EH (cell line): ENCODE measurements at regions not wholly inside any gene's neighbourhood (a gene's known extent, or its start where the extent isn't known, plus 50 kb on each side); places are given as distances from the start of the nearest gene placed in this dataset.
"Not testable (repeated sequence)": the region's sequence is repeated elsewhere in the genome, so short reads cannot be mapped to it uniquely, and the experiment has no call there.

Source experiments
- DNase-seq: peaks from one replicate; pipeline ENCODE4 v3.0.0-alpha.2; 2015; ENCODE audit warnings: low read depth

DNA sequence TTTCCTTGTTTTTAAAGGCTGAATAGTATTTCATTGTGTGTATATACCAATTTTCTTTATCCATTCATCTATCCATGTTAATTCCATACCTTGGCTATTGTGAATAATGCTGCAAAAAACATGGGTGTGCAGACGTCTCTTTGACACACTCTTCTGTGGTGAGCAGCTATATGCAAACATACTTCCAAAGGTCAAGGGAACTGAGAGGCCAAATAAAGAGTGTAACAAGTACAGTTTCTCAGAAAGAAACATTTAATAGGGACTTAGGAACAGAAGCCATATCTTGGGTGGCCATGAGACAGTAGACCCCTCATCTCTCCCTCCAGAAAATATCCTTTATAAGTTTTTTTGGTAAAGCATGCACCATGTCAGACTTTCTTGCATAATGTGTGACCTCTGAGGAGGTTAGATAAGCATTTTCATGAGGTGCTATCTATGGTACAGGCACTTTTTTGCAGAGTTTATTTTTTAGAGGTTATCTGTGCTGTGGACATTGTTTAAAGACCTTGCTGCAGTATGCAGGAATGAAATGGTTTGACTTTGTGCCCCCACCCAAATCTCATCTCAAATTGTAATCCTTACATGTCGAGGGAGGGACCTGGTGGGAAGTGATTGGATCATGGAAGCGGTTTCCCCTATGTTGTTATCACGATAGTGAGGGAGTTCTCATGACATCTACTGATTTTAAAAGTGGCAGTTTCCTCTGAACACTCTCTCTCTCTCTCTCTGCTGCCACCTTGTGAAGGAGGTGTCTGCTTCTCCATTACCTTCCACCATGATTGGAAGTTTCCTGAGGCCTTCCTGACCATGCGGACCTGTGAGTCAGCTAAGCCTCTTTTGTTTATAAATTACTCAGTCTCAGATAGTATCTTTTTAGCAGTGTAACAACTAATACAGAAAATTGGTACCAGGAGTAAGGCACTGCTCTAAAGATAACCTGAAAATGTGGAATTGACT, 1202.3 kb downstream of the GALC start:
- DNase-seq: peak; percentile 21

DNA sequence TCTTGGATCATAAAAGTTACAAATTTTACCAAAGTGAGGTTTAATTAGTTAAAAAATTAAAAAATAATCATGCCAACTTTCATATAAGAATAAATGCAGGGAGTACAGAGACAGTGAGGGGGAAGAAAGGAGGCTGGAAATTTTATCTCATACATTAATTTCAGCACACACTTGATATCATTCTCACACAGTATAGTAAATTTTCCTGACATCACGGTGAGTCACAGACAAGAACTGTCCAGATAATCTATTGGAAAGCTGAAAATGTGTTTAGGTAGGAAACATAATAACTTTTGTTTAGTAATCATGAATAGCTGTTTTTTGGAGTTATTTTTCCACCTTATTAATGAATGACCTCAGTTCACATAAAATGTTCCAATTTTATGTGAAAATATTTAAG, 1204.8 kb downstream of the GALC start:
- DNase-seq: peak; percentile 32

DNA sequence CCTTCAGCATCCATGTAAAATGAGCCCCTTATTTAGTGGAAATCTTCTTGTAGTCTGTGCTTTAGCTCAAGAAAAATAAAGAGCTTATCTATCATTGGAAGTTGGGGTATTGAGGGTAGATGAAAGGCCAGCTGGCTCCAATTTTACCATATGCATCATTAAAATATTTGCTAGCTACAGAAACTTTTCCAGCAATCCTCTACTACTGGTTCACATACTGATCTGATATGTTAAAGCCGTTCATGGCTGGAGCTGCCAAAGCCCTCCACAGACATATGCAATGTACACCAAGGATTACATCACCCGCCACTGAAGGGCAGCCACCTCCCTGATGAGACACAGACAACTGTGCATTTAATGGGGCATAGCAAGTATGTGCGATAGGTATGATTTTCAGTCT, 1205.3 kb downstream of the GALC start:
- peak; percentile 70 for DNase-seq

GRCh38 chr14:86782092-86782580, 1210.8 kb downstream of the GALC start:
- no peak for DNase-seq

- DNase-seq: no peak
Observed at GRCh38 chr14:86780876-86781510, 1212.0 kb downstream of the GALC start.

DNA sequence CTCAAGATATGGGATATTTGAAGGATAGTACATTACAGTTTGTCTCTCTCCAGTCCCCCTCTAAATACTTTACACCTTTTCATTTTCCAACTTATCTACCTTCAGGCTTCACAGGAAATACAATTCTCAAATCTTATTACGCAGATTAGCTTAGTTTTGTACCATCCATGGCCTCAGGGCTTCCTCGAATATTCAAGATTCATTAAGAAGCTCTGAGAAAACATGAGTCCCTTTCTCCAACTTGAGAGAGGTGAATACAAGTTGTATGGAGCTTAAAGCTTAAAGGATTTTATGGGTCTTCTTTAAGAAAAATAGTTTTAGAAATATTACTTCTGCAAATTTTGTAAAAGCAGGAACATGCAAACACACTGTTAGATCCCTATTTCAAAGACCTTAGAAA, 1212.5 kb downstream of the GALC start:
- no peak for DNase-seq

GRCh38 chr14:86779416-86779815, 1213.6 kb downstream of the GALC start:
- no peak for DNase-seq

DNA sequence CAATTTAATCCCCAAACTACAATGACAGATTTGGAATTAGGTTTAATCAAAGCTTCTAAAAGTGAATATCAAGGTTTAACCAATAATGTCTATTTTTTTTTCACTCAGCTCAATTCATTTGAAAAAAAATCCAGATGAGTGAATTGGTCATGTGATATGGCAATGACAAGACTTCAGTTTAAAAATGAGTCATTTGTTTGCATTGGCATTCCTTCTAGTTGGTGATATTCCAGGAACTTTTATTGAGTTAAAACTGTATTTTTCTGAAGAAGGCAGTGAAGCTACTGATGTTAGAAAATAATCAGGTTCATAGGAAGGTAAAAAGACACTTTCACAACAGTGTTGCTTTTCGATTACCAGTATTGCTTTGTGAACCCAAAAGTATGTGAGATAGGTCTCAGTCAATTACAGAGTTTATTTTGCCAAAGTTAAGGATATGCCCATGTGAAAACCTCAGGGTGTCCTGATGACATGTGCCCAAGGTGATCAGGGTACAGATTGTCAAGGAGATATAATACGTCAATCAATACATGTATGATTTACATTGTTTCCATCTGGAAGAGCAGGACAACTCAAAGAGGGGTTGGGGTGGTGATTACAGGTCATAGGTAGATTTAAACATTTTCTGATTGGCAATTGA, 1214.9 kb downstream of the GALC start:
- peak; percentile 85 for DNase-seq

- DNase-seq: not testable (repeated sequence)
Observed at GRCh38 chr14:86775896-86776295, 1217.1 kb downstream of the GALC start.

DNA sequence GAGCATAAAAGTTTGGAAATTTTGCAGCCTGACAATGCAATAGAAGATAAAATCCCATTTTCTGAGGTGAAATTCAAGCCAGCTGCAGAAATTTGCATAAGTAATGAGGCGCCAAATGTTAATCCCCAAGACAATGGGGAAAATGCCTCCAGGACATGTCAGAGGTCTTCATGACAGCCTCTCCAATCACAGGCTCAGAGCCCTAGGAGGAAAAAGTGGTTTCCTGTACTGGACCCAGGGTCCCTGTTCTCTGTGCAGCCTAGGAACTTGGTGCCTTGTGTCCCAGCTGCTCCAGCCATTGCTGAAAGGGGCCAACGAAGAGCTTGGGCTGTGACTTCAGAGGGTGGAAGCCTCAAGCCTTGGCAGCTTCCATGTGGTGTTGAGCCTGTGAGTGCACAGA, 1218.1 kb downstream of the GALC start:
- no peak for DNase-seq

GRCh38 chr14:86772075-86772474, 1220.9 kb downstream of the GALC start:
- no peak for DNase-seq

DNA sequence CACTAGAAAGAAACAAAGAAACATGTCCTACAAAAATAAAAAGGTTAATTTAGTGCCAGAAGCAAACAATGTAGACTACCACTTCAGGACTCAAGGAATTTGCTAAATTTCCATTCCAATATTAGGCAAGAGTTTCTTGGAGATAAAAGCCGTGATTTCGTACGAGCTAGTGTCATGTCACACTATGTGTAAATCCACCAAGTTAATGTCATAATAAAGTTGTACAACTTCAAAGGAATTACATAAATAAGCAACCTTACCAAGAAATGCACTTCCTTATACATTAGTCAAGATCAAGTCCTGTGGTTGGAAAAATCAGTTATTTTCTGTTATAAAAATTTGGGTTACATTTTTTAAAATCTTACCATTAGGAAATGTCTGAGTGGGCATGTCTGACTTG, 1222.8 kb downstream of the GALC start:
- DNase-seq: no peak

GRCh38 chr14:86766469-86766868, 1226.5 kb downstream of the GALC start:
- peak; percentile 15 for DNase-seq

DNA sequence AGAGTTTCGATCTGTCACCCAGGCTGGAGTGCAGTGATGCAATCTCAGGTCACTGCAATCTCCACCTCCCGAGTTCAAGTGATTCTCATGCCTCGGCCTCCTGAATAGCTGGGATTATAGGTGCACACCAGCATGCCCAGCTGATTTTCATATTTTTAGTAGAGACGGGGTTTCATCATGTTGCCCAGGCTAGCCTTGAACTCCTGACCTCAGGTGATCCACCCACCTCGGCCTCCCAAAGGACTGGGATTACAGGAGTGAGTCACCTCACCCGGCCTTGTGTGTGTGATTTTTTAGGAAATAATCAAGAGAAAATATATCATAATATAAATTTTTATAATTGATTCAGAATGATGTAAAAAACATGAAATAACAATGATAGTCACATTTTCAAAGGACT, 1231.4 kb downstream of the GALC start:
- no peak for DNase-seq

DNA sequence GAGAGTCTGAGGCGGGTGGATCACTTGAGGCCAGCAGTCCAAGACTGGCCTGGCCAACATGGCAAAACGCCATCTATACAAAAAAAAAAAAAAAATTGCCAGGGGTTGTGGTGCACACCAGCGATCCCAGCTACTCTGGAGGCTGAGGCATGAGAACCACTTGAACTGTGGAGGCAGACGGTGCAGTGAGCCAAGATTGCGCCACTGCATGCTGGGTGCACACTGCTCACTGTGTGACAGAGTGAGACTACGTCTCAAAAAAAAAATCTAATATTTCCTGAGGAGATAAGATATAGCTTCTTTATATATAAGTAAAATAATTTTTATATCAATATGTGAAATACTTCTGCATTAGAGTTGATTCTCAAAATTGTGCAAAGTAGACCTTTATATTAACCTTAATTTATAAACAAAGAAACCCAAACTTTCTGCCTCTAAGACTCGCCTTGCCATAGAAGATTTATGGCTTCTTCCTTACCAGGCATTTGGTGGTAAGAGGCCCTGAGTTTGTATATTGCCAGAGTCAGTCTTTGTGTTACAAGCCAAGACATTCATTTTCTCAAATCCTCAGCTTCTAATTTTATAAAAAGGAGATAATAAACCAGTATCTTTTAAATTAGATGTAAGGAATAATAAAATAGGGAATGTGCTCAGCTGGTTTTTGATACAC, 1226.7 kb downstream of the FLRT2 start:
- DNase-seq: no peak

DNA sequence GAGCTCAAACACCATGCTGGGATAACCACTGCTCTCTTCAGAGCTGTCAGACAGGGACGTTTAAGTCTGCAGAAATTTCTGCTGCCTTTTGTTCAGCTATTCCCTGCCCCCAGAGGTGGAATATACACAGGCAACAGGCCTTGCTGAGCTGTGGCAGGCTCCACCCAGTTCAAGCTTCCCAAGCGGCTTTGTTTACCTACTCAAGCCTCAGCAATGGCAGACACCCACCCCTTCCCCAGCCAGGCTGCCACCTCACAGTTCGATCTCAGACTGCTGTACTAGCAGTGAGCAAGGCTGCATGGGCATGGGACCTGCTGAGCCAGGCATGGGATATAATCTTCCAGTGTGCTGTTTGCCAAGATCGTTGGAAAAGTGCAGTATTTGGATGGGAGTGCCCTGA, 1220.5 kb downstream of the FLRT2 start:
- not testable (repeated sequence) for DNase-seq

- DNase-seq: no peak
Observed at GRCh38 chr14:86739761-86740160, 1209.8 kb downstream of the FLRT2 start.

DNA sequence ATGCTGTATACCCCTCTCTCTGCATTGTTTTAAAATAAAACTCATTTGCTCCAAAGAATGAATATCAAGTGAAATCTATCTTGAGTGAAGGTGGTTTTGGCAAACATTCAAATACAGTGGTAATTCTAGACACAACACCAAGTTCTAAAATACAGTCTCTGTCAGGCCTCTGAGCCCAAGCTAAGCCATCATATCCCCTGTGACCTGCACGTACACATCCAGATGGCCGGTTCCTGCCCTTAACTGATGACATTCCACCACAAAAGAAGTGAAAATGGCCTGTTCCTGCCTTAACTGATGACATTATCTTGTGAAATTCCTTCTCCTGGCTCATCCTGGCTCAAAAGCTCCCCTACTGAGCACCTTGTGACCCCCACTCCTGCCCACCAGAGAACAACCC, 1201.5 kb downstream of the FLRT2 start:
- not testable (repeated sequence) for DNase-seq

DNA sequence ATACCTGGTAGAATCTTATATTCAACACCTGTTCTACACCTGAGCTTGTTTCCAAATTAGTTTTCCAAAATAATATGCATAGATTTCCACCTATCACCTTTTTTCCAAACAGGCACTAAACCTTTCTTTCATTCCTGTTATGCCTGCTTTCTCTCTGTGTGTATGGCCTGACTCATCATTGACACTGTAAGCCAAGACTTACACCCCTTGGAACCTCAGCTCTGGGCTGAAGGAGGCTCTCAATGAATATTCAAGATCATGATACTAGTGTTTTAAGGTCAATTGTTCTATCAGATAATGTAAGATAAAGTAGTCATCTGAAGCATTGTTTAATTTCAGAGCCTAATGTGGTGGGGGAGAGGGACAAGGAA, 1193.3 kb downstream of the FLRT2 start:
- no peak for DNase-seq

DNA sequence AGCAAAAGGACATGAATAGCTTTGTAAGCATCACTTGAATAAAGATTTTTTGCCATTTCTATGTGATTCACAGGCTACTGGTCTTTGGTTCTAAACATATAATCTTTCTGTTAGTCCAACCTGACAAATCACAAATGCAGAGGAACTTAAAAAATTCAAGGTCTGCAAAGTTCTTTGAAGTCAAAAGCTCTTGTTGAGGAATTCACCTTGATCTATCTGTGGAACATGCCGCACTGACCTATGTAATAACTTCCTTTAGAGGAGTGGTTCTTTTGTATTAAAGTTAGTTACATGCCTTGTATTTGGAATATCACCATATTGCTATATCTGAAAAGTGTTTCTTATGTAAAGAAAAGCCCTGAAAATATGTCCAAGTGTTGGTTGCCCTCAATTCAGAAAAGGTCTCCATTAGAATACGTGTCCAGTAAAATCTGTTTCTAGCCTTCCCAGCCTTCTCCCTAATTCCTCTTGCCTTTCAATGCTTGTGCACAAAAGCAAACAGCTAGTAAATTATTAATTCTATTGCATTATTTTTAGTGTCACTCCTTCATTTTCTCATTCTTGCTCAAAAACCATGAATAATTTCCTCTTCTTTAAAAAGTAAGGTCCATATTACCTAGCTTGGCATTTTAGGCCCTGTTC, 1192.8 kb downstream of the FLRT2 start:
- DNase-seq: no peak

DNA sequence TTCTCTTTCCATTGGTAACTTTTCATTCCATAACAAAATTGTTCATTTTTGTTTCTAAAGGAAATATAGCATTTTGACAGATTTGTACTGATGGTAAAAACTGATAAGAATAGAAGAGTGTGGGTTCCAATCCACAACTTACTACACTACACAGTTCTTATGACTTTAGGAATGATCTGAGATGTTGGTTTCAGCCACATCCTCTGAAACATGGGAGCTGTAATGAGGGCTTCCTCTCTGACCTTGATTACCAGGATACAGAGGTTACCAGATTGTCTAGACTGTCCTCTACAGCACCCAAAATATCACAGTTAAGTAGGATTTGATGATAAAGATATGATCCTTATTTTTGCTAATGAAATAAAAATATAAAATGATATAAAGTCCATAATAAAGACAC, 1184.6 kb downstream of the FLRT2 start:
- DNase-seq: no peak

DNA sequence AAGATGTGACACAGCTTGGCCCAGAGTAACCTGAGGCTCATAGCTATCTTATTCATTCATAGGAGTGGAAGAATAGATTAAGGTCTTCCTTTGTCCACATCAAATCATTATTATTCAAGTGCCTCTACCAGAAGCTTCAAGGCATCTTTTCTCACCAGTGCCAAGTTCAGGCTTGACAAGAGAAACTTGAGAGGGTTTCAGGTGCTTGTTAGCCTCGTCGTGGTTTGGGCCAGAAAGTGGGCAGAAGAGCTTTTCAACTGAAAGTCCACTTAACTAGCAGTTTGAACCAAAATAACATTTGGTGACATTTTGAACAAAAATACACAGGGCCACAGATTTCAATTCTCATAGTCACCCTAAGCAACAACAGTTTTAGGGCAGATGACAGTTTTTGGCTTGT, 1184.2 kb downstream of the FLRT2 start:
- DNase-seq: no peak
